Esophagus mucosa (tissue), 1 donor: ENCODE measurements at regions not wholly inside any gene's neighbourhood (a gene's known extent, or its start where the extent isn't known, plus 50 kb on each side); places are given as distances from the start of the nearest gene placed in this dataset.
"Not testable (repeated sequence)": the region's sequence is repeated elsewhere in the genome, so short reads cannot be mapped to it uniquely, and the experiment has no call there.

Source experiments
- ATAC-seq: fragments of 200-7000 bp; cut with Tn5 transposase; one replicate; pipeline ENCODE4 v1.9.1; 2020
- donor health status: DM: yes; HTN: yes; CAD: no.

DNA sequence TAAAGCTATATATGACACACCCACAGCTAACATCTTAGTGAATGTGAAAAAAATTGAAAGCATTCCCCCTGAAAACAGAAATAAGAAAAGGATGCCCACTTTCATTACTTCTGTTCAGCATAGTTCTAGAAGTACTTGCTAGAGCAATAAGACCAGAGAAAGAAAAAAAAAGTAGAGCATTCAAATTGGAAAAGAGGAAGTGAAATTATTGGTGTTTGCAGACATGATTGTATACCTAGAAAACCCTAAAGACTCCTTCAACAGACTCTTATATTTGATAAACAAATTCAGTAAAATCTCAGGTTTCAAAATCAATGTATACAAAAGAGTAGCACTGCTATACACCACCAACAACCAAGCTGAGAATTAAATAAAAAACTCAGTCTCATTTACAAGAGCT lies 1461.0 kb downstream of the AMY1C start:
- ATAC-seq = no peak

GRCh38 chr1:105231378-105231777 lies 1481.7 kb downstream of the AMY1C start:
- no peak for ATAC-seq

DNA sequence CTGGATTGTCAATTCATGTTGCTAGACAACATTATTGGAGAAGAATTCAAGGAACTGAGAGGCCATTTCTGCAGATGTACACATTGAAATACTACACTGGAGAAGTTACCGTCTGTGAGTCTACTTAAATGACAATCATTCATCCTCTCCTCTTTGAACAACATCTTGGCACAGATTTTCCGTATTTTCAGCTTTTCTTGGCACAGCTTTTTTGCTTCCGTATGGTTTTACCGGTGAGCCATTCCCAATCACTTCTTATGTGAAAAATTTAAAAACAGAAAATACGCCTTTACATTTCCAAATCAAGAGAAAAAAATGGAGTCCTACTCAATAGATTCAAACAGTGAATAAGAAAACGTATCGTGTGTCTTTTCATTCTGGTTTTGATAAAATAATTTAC lies 1493.7 kb downstream of the AMY1C start:
- no peak for ATAC-seq

DNA sequence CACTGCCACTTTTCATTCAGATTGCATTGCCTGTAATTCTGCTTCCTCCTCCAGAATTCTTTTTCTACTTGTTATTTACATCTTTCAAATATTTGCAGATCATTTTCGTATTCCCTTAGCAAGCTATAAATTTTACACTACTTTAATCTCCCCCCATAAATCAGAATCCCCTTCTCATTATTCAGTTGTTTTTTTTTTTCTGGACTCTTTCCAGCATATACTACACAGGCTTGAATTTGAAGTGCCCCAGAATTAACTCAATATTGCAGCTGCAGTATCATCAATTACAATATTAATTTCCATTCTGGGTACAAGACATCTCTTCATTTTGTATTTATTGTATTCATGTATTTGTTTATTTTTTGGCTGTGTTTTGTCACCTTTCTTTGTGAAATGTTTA lies 1494.3 kb downstream of the AMY1C start:
- no peak for ATAC-seq

GRCh38 chr1:105254906-105255305 lies 1505.2 kb downstream of the AMY1C start:
- ATAC-seq = no peak

DNA sequence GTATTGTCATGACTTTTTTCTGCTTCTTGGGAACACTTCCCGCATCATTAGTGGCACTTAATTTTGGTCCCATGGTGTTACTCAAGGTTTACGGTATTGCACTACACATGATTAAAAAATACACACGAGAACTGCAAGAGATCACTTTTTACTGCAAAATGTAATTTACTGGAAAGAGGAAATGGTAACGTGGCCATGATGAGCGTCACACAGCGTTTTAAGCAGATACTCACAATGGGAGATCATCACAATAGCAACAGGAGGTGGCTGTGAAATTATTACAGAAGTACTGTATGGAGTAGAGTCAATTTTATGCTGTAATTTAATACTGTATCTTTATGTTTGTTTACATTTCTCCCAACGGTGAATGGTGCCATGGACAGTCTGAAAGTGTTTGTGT lies 1510.3 kb downstream of the AMY1C start:
- no peak for ATAC-seq

DNA sequence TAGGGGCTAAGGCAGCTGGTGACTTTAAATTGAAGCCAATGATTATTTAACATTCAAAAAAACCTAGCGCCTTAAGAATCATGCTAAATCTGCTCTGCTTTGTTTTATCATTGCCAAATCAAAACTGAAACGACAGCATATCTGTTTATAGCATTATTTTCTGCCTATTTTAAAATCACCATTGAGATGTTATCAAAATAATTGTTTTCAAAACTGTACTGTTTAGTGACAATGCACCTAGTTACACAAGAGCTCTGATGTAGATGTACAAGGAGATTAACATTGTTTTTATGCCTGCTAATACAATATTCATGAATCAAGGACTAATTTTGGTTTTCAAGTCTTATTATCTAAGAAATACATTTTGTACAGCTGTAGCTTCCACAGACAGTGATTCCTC lies 1521.3 kb downstream of the AMY1C start:
- no peak for ATAC-seq

DNA sequence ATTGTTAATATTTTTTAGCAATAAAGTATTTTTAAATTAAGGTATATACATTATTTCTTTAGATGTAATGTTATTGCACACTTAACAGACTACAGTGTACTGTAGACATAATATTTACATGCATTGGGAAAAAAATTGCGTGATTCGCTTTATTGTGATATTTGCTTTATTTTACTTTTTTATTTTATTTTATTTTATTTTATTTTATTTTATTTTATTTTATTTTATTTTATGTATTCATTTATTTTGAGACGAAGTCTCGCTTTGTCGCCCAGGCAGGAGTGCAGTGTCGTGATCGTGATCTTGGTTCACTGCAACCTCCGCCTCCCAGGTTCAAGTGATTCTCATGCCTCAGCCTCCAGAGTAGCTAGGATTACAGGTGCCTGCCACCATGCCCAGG lies 1522.7 kb downstream of the AMY1C start:
- ATAC-seq = not testable (repeated sequence)

- no peak for ATAC-seq
Measured at GRCh38 chr1:105294838-105295237, 1545.1 kb downstream of the AMY1C start.

DNA sequence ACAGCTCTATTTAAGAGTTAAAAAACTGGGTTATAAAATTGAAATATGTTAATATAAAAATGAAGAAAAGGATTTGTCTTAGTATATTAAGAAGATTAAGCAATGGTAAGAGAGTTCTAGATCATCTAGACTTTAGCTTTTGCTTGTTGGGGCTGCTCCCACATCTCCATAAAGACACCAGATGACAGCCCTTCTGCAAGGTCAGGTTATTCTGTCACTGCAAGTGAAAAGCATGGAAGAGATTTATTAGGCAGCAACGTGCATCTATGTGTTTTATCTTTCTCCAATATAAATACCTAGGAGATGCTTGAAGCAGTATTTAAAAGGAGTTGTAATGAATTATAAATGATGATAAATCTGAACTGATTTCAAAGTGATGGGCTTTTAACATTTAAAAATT lies 1560.4 kb downstream of the AMY1C start:
- ATAC-seq = no peak

DNA sequence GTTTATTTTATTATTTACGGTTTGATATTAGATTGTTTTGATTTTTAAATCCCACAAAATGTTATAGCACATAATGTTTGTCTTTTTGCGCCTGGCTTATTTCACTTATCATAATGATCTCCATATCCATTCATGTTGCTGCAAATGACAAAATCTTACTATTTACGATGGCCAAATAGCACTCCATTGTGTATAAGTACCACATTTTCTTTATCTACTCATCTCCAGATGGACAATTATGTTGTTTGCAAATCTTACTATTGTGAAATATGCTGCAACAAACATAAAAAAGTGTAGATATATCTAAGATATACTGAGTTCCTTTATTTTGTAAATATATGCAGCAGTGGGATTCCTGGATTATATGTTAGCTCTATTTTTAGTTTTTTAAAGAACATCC lies 1568.3 kb downstream of the AMY1C start:
- ATAC-seq = no peak

- ATAC-seq = no peak
Measured at GRCh38 chr1:105326886-105327285, 1577.2 kb downstream of the AMY1C start.

DNA sequence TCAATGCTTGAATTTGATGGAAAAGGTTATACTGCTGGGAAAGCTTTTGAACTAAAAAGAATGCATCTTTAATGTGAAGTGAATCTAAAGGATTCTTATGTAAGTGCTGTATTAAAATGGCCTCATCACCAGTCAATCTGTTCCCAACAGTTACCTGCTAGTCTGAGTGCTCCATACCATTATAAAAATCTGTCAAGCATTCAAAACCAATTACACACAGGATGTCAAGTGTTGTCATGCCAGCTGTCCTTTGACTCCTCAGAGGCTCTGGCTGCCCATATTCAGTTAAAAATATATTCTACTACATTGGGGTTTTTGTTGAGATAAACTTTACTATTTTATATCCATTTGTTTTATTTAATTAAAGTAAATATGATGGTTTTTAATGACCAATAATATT lies 1587.7 kb downstream of the AMY1C start:
- no peak for ATAC-seq

DNA sequence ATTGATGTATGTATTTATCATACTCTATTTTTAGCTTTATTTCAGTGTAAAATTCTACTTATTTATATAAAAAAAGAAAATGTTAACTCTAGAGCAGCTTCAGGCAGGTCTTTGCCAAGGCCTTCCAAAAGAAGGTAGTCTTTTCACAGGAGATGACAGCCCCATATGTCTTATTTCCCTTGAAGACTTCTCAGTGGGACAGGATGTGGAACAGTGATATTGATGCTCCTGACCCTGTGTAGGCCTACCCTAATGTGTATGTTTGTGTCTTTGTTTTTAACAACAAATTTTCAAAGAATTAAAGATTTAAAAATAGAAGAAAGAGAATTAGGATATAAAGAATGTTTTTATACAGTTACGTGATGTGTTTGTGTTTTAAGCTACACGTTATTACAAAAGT lies 1593.6 kb downstream of the AMY1C start:
- no peak for ATAC-seq

DNA sequence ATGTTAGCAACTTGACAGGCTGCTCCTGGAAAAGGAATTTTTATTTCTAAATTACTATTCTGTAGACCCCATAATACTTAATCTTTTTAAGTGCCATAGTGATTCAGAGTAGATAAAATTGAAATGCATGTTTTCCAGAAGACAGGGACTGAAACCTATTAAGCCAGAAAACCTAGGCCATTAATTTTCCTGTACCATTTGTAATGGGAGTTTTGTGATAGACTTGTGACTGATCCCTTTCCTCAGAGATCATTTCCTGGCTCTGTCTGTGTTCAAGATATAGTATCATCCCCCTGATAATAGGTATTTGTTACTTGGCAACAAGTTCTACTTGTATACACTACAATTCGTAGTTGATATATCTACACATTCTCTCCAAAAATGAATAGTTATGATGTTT lies 1609.8 kb downstream of the AMY1C start:
- ATAC-seq = no peak

- ATAC-seq = no peak
Measured at GRCh38 chr1:105362438-105362837, 1612.7 kb downstream of the AMY1C start.

- ATAC-seq = no peak
Measured at GRCh38 chr1:105368446-105368845, 1618.7 kb downstream of the AMY1C start.

DNA sequence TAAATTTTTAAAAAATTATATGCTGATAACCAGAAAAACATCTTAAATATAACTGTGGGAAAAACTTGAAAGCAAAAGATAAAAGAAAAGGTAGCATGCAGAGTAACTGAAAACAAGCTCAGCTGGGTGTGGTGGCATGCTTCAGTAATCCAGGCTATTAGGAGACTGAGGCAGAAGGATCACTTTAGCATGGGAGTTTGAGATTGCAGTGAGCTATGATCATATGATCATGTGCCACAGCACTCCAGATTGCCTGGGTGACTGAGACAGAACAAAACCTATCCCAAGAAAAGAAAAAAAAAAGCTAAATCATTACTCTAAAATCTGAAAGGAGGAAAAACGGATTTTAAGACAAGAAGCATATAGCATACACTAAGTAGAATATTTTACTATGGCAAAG lies 1624.0 kb downstream of the AMY1C start:
- ATAC-seq = no peak

DNA sequence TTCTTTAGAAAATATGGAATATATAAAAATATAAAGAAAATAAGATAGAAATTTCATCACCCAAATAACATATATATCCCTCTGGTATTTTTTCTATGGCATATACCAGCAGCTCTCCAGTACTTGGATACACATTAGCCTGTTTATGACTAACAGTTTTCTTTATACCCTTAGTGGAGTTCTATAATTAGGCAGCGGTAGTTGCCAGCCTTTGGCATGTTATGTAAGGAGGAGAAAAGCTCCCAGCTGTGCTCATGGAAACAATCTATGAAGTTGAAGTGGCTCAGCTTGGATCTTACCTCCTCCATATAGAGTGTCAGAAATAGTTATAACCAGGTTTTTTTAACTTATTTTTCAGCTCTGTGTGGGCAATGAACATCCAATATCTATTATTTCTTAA lies 1636.8 kb downstream of the AMY1C start:
- no peak for ATAC-seq

- ATAC-seq = no peak
Measured at GRCh38 chr1:105396001-105396400, 1646.3 kb downstream of the AMY1C start.

- no peak for ATAC-seq
Measured at GRCh38 chr1:105398909-105399308, 1649.2 kb downstream of the AMY1C start.

GRCh38 chr1:105399716-105400115 lies 1650.0 kb downstream of the AMY1C start:
- no peak for ATAC-seq

DNA sequence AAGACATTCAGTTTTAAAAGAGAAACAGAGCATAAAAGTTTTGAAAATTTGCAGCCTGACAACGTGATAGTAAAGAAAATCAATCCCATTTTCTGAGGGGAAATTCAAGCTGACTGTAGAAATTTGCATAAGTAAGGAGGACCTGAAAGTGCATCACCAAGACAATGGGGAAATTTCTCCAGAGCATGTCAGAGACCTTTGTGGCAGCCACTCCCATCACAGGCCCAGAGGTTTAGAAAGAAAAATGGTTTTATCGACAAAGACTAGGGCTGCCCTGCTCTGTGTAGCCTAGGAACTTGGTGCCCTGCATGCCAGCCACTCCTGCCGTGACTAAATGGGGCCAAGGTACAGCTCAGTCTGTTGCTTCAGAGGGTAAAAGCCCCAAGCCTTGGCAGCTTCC lies 1640.2 kb upstream of the PRMT6 start:
- no peak for ATAC-seq

- ATAC-seq = no peak
Measured at GRCh38 chr1:105419030-105419429, 1637.4 kb upstream of the PRMT6 start.

- no peak for ATAC-seq
Measured at GRCh38 chr1:105427543-105427942, 1628.9 kb upstream of the PRMT6 start.
